ENCODE measurements at regions not wholly inside any gene's neighbourhood (a gene's known extent, or its start where the extent isn't known, plus 50 kb on each side); places are given as distances from the start of the nearest gene placed in this dataset.

- ChIA-PET CTCF (no interaction called here), POLR2A (no interaction called here)
- no peak for DNase-seq (ENCODE audit: extremely low spot score)
- no peak for TF ChIP-seq CTCF (IDR thresholded peaks at IDR 0.05; ENCODE audit: control extremely low read depth, extremely low read depth, low read depth, missing control alignments)
Measured at GRCh38 chr4:117868201-117868600, 166.1 kb upstream of the NDST3 start.

- no peak for DNase-seq (ENCODE audit: extremely low spot score)
- ChIA-PET POLR2A (no interaction called here), CTCF (no interaction called here)
- no peak for TF ChIP-seq CTCF (IDR thresholded peaks at IDR 0.05; ENCODE audit: control extremely low read depth, extremely low read depth, low read depth, missing control alignments)
Measured at GRCh38 chr4:117873779-117874178, 160.5 kb upstream of the NDST3 start.

- CTCF ChIA-PET: no interaction called here
- DNase-seq (ENCODE audit: extremely low spot score): no peak
- TF ChIP-seq CTCF (IDR thresholded peaks at IDR 0.05; ENCODE audit: control extremely low read depth, extremely low read depth, low read depth, missing control alignments): no peak
- POLR2A ChIA-PET: no interaction called here
Measured at GRCh38 chr4:117874216-117874615, 160.1 kb upstream of the NDST3 start.

GRCh38 chr4:117889978-117890377 is 144.3 kb upstream of the NDST3 start:
- CTCF ChIA-PET: interaction anchor here (1.1 kb wide), 1 partner anchor 150 kb away, joined by 3 read pairs; no protein-coding TSS in a partner anchor
- no peak for TF ChIP-seq CTCF (IDR thresholded peaks at IDR 0.05; ENCODE audit: control extremely low read depth, extremely low read depth, low read depth, missing control alignments)
- POLR2A ChIA-PET: no interaction called here
- no peak for DNase-seq (ENCODE audit: extremely low spot score)

GRCh38 chr4:117893207-117893606 is 141.1 kb upstream of the NDST3 start:
- ChIA-PET CTCF (no interaction called here), POLR2A (no interaction called here)
- no peak for DNase-seq (ENCODE audit: extremely low spot score)

GRCh38 chr4:117898496-117898895 is 135.8 kb upstream of the NDST3 start:
- ChIA-PET CTCF (no interaction called here), POLR2A (no interaction called here)
- no peak for TF ChIP-seq CTCF (IDR thresholded peaks at IDR 0.05; ENCODE audit: control extremely low read depth, extremely low read depth, low read depth, missing control alignments)
- no peak for DNase-seq (ENCODE audit: extremely low spot score)

More at GRCh38 chr4:117893207-117893606, 141.1 kb upstream of the NDST3 start:
- TF ChIP-seq CTCF (IDR thresholded peaks at IDR 0.05; ENCODE audit: control extremely low read depth, extremely low read depth, low read depth, missing control alignments): no peak

- ChIA-PET CTCF (no interaction called here), POLR2A (no interaction called here)
- no peak for TF ChIP-seq CTCF (IDR thresholded peaks at IDR 0.05; ENCODE audit: control extremely low read depth, extremely low read depth, low read depth, missing control alignments)
- DNase-seq (ENCODE audit: extremely low spot score): no peak
Measured at GRCh38 chr4:117900832-117901231, 133.5 kb upstream of the NDST3 start.

Data from GM10248 (cell line).